ENCODE measurements at regions not wholly inside any gene's neighbourhood (a gene's known extent, or its start where the extent isn't known, plus 50 kb on each side); places are given as distances from the start of the nearest gene placed in this dataset.

GRCh38 chr4:27087306-27088045, 226.8 kb downstream of the STIM2 start:
- Histone ChIP-seq H3K36me3 (ENCODE audit: insufficient read depth) (no peaks in the 10 kb centered on the region), H3F3A (replicated peaks; ENCODE audit: low read depth) (0 out of 2 replicates have a peak, but pooled peaks cover 5% of the 10 kb centered on the region), H3K4me3 (no peak overlapping the region), H3K27ac (ENCODE audit: low read depth) (peak overlapping the region; percentile 58), H3K27me3 (ENCODE audit: insufficient read depth) (peaks cover 16% of the 10 kb centered on the region; the same call in 1 of the 2 replicates), H4K20me1 (replicated peaks; ENCODE audit: insufficient read depth) (no peaks in the 10 kb centered on the region), H3K79me2 (replicated peaks; ENCODE audit: insufficient read depth) (no peaks in the 10 kb centered on the region), H3K9me2 (ENCODE audit: insufficient read depth) (peaks cover 13% of the 10 kb centered on the region), H3K4me2 (peak overlapping the region; percentile 48; the same call in 1 of the 2 replicates), H3K4me1 (ENCODE audit: insufficient read depth) (peaks cover 63% of the 10 kb centered on the region), H2AFZ (no peak overlapping the region)
- TF ChIP-seq EZH2 (IDR thresholded peaks at IDR 0.05; ENCODE audit: low read depth, unreplicated experiment) (no peak), STAT1 (IDR thresholded peaks at IDR 0.05; ENCODE audit: unreplicated experiment) (no peak), POLR2AphosphoS5 (IDR thresholded peaks at IDR 0.05; ENCODE audit: low read depth) (no peak), ZNF462 (CRISPR knock-in tag; IDR thresholded peaks at IDR 0.05) (peak; percentile 48; the same call in 1 of the 2 replicates), ETS1 (IDR thresholded peaks at IDR 0.05) (no peak), CREB1 (CRISPR knock-in tag; IDR thresholded peaks at IDR 0.05; ENCODE audit: low read depth) (no peak), ZNF331 (CRISPR knock-in tag; IDR thresholded peaks at IDR 0.05; ENCODE audit: low read depth) (no peak), NANOG (IDR thresholded peaks at IDR 0.05; ENCODE audit: borderline replicate concordance) (no peak), JUNB (IDR thresholded peaks at IDR 0.05; ENCODE audit: unreplicated experiment) (no peak), ZNF114 (CRISPR knock-in tag; IDR thresholded peaks at IDR 0.05) (peak; percentile 83; the same call in 1 of the 2 replicates)
- TF ChIP-seq, protein P1, sequence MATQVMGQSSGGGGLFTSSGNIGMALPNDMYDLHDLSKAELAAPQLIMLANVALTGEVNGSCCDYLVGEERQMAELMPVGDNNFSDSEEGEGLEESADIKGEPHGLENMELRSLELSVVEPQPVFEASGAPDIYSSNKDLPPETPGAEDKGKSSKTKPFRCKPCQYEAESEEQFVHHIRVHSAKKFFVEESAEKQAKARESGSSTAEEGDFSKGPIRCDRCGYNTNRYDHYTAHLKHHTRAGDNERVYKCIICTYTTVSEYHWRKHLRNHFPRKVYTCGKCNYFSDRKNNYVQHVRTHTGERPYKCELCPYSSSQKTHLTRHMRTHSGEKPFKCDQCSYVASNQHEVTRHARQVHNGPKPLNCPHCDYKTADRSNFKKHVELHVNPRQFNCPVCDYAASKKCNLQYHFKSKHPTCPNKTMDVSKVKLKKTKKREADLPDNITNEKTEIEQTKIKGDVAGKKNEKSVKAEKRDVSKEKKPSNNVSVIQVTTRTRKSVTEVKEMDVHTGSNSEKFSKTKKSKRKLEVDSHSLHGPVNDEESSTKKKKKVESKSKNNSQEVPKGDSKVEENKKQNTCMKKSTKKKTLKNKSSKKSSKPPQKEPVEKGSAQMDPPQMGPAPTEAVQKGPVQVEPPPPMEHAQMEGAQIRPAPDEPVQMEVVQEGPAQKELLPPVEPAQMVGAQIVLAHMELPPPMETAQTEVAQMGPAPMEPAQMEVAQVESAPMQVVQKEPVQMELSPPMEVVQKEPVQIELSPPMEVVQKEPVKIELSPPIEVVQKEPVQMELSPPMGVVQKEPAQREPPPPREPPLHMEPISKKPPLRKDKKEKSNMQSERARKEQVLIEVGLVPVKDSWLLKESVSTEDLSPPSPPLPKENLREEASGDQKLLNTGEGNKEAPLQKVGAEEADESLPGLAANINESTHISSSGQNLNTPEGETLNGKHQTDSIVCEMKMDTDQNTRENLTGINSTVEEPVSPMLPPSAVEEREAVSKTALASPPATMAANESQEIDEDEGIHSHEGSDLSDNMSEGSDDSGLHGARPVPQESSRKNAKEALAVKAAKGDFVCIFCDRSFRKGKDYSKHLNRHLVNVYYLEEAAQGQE (IDR thresholded peaks at IDR 0.05; ENCODE audit: unreplicated experiment), result no peak
- TF ChIP-seq, protein P2, sequence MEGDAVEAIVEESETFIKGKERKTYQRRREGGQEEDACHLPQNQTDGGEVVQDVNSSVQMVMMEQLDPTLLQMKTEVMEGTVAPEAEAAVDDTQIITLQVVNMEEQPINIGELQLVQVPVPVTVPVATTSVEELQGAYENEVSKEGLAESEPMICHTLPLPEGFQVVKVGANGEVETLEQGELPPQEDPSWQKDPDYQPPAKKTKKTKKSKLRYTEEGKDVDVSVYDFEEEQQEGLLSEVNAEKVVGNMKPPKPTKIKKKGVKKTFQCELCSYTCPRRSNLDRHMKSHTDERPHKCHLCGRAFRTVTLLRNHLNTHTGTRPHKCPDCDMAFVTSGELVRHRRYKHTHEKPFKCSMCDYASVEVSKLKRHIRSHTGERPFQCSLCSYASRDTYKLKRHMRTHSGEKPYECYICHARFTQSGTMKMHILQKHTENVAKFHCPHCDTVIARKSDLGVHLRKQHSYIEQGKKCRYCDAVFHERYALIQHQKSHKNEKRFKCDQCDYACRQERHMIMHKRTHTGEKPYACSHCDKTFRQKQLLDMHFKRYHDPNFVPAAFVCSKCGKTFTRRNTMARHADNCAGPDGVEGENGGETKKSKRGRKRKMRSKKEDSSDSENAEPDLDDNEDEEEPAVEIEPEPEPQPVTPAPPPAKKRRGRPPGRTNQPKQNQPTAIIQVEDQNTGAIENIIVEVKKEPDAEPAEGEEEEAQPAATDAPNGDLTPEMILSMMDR (conservative IDR thresholded peaks at IDR 0.05; ENCODE audit: low read depth in 2 of 2), result no peak
- H3K4me1 Mint-ChIP-seq, result peaks cover 65% of the 10 kb centered on the region
- H3K4me3 Mint-ChIP-seq, result no peak overlapping the region
- DNase-seq (ENCODE audit: low spot score) (peak; percentile 55), ATAC-seq (no peak; the same call in 2 of the 3 replicates)
- H3K36me3 Mint-ChIP-seq (ENCODE audit: low read depth), result no peaks in the 10 kb centered on the region; the same call in 2 of the 3 replicates
- H3K9me3 Mint-ChIP-seq, result no peaks in the 10 kb centered on the region
- peaks cover 19% of the 10 kb centered on the region for H3K27me3 Mint-ChIP-seq (ENCODE audit: insufficient read depth, low read depth, poor library complexity)
- no peak overlapping the region; the same call in 1 of the 2 replicates for H3K27ac Mint-ChIP-seq
